Neural progenitor cell (in vitro differentiated cells): ENCODE measurements at regions not wholly inside any gene's neighbourhood (a gene's known extent, or its start where the extent isn't known, plus 50 kb on each side); places are given as distances from the start of the nearest gene placed in this dataset.

ENCODE experiments used
- CTCF ChIP-seq: fragments of 200-600 bp; sonication (generic); IDR thresholded peaks from 2 replicates; pipeline ENCODE4 v1.5.1; 2017; ENCODE audit warnings: antibody characterized with exemption, mild to moderate bottlenecking
- EZH2 ChIP-seq: fragments of 200-600 bp; sonication (generic); IDR thresholded peaks from 2 replicates; pipeline ENCODE4 v1.6.1; 2017; ENCODE audit warnings: antibody characterized with exemption, mild to moderate bottlenecking, moderate library complexity
- EZH2phosphoT487 ChIP-seq: fragments of 200-600 bp; sonication (generic); IDR thresholded peaks from 2 replicates; pipeline ENCODE4 v1.6.1; 2017; ENCODE audit warnings: antibody characterized with exemption

- TF ChIP-seq CTCF = no peak
- TF ChIP-seq EZH2 = no peak
- no peak for TF ChIP-seq EZH2phosphoT487
Observed at GRCh38 chr6:44618371-44618770, 230.9 kb downstream of the CDC5L start.
